Fibroblast of mammary gland (primary cell): ENCODE measurements at regions not wholly inside any gene's neighbourhood (a gene's known extent, or its start where the extent isn't known, plus 50 kb on each side); places are given as distances from the start of the nearest gene placed in this dataset.

ENCODE experiments used
- DNase-seq: peaks from one replicate; pipeline ENCODE4 v3.0.0-alpha.2; 2010; ENCODE audit warnings: low read depth
- H3K4me3 ChIP-seq: 2 replicates; pipeline ENCODE4 v1.5.1; 2011; ENCODE audit warnings: low read depth, mild to moderate bottlenecking, low read length, moderate library complexity; ENCODE audit not compliant: control insufficient read depth
- CTCF ChIP-seq: conservative IDR thresholded peaks from 2 replicates; pipeline ENCODE4 v1.5.1; 2011; ENCODE audit warnings: low read depth, low read length, inconsistent platforms; ENCODE audit not compliant: control insufficient read depth, insufficient read depth

GRCh38 chr12:46711756-46712155 is 114.0 kb downstream of the SLC38A4 start:
- peak; percentile 62 for DNase-seq
- TF ChIP-seq CTCF: no peak
- no peak overlapping the region for H3K4me3 ChIP-seq

- no peak for DNase-seq
- H3K4me3 ChIP-seq: no peak overlapping the region
- no peak for TF ChIP-seq CTCF
Measured at GRCh38 chr12:46710125-46710743, 115.6 kb downstream of the SLC38A4 start.

- no peak for TF ChIP-seq CTCF
- DNase-seq: peak; percentile 30
- H3K4me3 ChIP-seq: no peak overlapping the region
Measured at GRCh38 chr12:46702581-46703344, 123.0 kb downstream of the SLC38A4 start.

- no peak for TF ChIP-seq CTCF
- no peak overlapping the region for H3K4me3 ChIP-seq
- DNase-seq: no peak
Measured at GRCh38 chr12:46701356-46701755, 124.4 kb downstream of the SLC38A4 start.

GRCh38 chr12:46699986-46700385 is 125.8 kb downstream of the SLC38A4 start:
- no peak for DNase-seq
- H3K4me3 ChIP-seq: no peak overlapping the region
- no peak for TF ChIP-seq CTCF

GRCh38 chr12:46698003-46698402 is 127.8 kb downstream of the SLC38A4 start:
- no peak for TF ChIP-seq CTCF
- H3K4me3 ChIP-seq: no peak overlapping the region
- DNase-seq: no peak
